Inferior parietal cortex (tissue), 1 donor: ENCODE measurements at regions not wholly inside any gene's neighbourhood (a gene's known extent, or its start where the extent isn't known, plus 50 kb on each side); places are given as distances from the start of the nearest gene placed in this dataset.
"Not testable (repeated sequence)": the region's sequence is repeated elsewhere in the genome, so short reads cannot be mapped to it uniquely, and the experiment has no call there.

Source experiments
- DNase-seq: peaks from one replicate; pipeline ENCODE4 v3.0.0-alpha.2; 2016; ENCODE audit errors: extremely low spot score

DNA sequence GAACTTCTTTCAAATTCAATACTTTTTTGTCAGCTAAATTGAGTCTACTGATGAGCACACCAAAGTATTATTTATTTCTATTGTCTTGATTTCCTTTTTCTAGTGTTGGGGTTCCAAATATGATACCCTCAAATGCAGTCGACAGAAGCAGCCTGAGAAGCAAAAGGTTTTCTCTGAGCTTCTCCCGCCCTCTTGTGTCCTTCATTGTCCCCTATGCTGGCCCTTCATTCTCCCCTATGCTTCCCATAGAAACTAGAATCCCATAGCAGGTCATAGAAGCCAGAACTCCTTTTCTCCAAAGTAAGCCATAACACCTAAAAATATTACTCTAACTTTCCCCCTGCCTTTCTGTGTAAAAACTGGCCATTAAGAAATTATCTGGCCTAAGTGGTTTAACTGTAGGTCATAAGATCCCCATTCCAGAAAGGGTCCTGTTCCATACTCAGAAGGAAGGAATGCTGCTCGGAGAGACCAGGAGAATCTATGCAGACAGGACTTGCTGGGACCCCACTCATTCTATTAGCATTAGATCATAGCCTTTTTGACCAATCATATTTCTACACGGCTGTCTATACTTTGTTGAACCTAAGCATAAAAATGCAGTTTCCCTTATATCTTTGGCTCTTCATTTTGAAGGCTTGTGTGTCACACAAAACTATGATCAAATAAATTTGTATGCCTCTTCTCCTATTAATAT is 764.6 kb upstream of the PKDCC start:
- no peak for DNase-seq

DNA sequence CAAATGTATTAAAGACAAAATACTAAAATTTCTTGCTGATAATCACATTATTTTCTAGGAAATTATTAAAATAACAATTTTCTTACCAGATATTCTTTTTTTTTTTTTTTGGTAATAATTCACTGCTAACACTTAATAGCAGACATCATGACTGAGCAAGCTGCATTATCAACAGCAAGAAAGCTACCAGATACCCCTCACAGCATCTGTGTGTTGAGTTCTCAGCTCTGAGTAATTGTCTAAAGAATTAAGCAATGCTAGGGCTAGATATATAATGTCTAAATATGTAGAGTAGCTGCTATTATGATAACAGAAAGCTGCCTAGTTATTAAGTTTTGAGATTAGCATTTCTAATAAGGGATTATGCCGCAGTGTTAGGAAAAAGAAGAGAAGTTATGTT is 754.3 kb upstream of the PKDCC start:
- no peak for DNase-seq

DNA sequence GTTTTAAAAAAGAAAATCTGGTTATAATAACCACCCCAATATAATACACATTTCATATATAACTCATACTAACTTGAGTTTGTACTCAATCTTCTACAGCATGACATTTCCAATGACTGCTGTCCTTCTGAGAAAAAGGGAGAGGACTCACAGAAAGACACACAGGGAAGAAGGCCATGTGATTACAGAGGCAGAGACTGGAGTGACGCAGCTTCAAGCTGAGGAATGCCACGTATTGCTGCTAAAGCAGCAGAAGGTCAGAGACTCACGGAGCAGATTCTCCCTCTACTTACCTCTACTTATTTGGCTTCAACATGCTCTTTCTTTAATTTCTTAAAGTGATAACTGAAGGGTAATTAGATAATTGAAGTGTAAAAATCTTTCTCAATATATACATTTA is 753.5 kb upstream of the PKDCC start:
- DNase-seq: peak; percentile 5

DNA sequence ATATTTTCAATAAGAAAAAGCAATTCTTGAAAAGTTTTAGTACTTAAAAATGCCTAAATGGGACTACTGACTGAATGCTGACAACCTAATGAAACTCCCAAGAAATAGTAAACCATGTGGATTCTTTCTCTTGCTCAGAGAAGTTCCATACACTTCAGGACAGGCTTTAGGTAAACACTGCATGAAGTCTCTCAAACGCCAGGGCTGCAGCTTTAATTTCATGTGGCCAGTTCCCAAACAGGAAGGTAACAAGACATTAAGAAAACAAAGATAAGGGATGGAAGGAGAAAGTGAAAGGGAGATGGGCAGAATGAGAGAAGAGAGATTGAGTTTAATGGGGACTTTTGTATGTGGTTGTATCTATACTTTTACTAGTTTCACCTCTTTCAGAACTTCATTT is 734.7 kb upstream of the PKDCC start:
- DNase-seq: no peak

DNA sequence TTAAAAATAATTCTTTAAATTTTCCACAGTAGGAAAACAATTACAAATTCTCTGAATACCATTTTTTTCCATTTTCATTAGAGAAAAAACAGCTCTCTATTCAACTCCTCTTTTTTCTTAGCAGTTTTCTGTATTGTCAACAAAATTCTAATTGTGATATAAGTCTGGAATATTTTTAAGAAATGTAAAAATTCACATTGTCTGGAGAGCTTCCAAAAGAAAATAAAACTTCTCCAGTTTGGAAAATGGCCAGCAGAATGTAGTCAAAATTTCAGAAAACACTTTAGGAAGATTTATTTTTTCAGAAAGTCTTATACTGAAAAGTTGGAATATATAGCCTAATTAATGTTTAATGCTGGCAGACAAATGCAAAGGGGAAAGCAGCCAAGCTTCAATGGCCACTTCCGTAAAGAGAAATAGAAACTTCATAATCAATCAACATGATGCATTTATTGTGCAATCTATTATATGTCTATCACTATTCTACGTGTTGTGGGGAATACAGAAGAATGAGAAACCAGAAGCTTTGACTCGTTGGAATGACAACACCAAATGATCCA is 733.2 kb upstream of the PKDCC start:
- DNase-seq: no peak

DNA sequence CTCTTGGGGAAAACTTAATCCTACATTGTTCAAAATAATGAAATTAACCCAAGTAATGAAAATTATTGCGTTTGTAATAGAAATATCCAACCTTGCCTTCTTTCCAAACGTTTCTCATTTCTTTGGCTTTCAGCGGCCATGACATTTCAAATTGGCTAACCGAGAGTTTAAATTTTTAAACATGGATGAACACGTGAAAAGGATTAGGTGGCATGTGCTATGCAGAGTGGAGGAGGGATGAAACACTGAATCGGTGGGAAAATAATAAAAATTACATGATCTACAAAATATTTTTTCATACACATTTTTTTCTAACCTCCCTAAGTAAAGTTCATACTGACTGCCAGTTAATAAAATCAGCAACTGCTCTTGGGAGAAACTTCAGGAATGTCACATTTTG is 728.4 kb upstream of the PKDCC start:
- DNase-seq: no peak

DNA sequence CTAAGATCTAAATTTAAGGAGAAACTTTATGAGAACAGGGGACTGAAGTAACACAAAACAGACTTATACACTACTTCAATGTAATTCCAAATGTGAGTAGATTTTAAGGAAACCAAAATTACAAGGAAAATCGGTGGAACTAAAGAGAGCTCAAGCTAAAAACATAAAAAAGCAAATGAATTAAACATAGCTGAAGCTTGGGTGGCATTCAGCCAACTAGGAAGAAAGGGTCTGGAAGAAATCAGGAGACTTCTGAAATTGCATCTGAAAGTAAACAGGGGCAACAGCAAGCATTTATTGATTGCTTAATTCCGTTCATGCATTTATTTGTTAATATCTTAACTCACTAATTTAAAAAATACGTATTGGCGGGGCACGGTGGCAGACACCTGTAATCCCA is 727.3 kb upstream of the PKDCC start:
- no peak for DNase-seq

DNA sequence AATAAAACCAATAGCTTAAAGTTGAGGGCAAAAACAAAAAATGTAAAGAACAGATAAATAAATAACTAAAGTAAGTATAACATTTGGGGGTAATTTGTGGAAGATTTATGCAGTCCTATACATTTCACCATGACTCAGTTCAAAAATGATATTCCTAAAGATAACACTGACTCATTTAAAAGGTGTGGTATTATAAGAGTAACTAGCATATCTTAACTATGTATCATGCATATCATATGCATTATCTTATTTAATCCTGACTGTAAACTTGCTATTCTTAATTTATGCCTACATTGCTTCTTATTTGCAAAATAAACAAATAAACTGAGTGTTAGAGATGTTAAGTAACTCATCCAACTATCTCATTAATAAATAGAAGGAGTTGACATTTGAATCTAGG is 726.5 kb upstream of the PKDCC start:
- DNase-seq: no peak

DNA sequence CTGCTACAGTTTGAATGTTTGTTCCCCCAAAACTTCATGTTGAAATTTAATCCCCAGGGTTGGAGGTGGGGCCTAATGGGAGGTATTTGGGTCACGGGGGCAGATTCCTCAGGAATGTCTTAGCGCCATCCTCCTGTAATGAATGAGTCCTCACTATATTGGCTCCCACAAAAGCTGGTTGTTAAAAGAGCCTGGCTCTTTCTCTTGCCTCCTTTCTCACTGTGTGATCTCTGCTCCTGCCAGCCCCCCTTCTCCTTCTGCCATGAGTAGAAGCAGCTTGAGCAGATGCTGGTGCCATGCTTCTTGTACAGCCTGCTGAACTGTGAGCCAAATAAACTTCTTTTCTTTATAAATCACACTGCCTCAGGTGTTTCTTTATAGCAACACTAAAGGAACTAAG is 721.0 kb upstream of the PKDCC start:
- DNase-seq: no peak

DNA sequence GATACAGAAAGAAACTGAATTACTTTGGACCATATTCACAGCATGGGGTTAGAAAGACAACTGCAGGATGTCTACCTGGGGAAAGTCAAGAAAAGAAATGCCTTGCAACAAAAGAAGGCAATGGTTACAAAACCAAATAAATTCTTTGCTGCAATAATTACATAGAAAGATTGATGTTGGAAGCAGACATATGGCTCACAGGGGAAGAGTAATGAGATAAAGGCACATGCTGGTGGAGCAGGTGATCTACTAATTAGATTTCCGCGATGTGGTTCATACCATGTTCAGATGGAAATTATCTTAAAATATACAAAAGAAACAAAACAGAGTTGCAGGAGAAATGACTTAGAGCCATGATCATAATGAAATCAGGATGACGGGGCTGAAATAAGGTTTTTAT is 718.8 kb upstream of the PKDCC start:
- DNase-seq: no peak

DNA sequence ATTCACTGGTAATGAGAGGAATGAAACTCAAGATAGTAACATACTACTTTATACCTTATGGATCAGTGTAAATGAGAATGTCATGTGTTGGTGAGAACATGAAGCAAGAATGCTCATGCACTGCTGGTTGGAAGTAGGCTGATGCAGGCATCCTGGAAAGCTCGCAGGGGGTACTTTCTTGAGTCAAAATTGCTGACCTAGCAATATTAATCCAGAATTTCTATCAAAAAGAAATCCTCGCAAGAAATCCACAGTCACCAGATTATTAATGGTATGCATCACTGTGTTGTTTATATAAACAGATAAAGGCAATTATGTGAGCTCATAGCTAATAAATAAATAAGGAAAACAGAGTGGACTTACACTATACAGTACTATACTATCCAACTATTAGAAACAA is 713.7 kb upstream of the PKDCC start:
- DNase-seq: no peak

DNA sequence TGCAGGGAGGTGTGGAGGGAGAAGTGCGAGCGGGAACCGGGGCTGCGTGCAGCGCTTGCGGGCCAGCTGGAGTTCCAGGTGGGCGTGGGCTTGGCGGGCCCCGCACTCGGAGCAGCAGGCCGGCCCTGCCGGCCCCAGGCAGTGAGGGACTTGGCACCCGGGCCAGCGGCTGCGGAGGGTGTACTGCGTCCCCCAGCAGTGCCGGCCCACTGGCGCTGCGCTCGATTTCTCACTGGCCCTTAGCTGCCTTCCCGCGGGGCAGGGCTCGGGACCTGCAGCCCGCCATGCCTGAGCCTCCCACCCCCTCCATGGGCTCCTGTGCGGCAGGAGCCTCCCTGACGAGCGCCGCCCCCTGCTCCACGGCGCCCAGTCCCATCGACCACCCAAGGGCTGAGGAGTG is 712.2 kb upstream of the PKDCC start:
- not testable (repeated sequence) for DNase-seq

DNA sequence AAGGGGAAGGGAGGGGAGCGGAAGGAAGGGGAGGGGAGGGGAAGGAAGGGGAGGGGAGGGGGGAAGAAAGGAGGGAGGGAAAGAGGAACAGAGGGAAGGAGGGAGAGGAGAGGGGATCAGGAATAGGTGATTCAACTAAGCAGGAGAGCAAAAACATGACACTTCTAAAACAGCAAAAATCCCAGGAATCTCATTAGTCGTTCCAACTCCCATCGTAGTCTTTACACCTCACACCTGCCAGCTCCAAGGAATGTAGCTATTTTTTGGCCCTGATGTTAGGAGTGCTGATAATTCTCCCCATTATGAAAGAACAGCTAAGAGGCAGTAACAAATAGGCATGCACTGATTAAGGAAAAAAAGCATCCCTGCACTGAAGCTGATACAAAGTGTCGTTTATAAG is 709.9 kb upstream of the PKDCC start:
- no peak for DNase-seq

DNA sequence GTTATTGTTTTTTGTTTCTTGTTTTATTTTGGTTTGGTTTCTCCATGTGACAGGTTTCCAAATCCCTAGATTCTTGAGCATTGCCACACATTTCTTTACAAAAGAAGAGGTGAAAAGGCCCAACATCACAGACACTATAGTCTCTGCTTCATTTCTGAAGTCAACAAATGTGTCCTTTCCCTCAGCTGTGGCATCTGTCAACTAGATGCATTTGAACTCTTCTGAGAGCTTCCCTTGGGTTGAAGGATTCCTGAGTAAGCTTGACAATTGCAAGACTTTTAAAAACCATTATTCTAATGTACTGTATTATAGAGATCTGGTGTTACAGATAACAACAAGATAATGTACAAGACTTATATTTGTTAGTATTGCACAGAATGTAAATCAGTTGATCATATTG is 703.3 kb upstream of the PKDCC start:
- no peak for DNase-seq

DNA sequence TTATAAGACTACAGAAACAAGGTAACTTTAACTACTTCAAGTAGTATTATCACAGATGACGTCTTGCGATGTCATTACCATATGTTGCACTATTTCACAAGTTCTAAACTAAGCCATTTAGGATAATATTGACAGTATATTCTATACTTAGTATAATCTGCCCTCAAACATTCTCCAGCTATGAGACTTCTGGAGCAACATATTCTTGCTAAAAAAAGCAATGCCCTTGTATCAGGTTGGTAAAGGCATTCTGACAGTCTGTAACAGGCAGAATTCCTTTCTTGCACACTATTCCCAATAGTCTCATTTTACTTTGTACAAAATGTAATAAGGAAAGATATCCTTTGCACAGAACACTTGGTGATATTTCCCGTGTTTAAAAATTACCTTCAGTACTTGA is 694.8 kb upstream of the PKDCC start:
- no peak for DNase-seq

DNA sequence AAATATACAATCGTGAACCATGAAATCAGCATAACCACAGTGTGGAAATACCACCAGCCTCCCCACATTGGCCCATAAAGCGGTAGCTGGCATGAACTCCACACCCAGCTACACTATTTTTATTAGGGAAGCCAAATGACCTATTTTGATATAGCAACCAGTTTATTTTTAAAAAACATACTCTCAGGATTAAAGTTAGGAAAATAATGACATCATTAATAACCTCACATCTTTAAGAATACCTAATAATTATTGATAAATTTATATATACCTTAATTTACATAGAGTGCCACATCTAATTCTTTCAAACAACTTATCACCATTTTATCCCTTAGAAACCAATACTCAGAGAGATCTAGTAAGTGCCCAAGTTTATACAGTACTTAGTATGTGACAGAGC is 692.0 kb upstream of the PKDCC start:
- DNase-seq: no peak

DNA sequence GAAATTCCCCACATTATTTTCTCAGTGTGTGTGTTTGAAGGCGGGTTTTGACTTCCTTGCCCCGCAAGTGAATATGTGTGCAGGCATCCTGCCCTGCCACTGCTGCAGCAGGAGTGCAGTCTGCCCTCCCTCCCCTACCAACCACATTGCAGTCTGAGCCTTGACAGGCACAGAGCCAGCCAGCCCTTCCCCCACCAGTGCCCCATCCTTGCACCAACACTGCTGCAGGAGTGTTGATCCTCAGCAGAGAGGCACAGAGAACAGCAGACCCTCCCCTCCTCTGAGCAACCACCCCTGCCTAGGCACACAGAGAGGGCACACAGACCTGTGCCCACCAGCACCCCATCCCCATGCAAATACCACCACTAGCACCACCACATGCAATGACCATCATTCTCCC is 683.0 kb upstream of the PKDCC start:
- DNase-seq: no peak

DNA sequence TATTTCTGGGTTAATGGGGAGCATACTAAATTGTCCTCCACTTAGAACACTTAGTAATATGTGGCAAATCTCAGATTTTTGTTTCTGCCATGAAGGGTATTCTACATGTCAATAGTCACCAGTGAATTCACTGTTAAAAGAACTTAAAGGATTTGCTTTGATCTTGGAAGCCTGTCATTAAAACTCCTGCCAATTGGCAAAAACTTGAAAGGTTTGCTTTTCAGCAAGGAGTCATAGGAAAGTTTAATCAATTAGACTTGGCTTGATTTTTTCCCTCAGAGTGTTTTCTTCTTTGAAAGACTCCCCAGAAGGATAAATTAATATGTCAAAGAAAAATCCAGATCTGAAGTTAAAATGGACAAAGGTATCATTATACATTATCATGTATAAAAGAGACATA is 671.9 kb upstream of the PKDCC start:
- no peak for DNase-seq

DNA sequence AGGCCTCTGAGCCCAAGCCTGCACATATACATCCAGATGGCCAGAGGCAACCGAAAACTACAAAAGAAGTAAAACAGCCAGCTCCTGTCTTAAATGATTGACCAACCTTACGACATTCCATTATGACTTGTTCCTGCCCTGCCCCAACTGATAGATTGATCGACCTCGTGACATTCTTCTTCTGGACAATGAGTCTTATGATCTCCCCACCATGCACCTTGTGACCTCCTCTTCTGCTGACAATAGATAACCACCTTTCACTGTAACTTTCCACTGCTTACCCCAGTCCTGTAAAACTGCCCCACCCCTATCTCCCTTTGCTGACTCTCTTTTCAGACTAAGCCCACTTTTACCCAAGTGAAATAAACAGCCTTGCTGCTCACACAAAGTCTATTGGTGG is 670.0 kb upstream of the PKDCC start:
- DNase-seq: no peak

DNA sequence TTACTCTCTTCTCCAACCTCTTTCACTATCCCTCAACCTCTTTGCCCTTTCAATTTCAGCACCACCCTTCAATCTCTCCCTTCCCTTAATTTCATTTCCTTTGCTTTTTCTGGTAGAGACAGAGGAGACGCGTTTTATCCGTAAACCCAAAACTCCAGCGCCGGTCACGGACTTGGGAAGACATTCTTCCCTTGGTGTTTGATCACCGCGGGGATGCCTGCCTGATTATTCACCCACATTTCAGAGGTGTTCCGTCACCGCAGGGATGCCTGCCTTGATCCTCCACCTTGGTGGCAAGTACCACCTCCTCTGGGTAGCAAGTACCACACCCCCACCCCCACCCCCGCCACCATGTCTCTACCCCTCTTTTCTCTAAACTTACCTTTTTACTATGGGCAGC is 669.4 kb upstream of the PKDCC start:
- no peak for DNase-seq

DNA sequence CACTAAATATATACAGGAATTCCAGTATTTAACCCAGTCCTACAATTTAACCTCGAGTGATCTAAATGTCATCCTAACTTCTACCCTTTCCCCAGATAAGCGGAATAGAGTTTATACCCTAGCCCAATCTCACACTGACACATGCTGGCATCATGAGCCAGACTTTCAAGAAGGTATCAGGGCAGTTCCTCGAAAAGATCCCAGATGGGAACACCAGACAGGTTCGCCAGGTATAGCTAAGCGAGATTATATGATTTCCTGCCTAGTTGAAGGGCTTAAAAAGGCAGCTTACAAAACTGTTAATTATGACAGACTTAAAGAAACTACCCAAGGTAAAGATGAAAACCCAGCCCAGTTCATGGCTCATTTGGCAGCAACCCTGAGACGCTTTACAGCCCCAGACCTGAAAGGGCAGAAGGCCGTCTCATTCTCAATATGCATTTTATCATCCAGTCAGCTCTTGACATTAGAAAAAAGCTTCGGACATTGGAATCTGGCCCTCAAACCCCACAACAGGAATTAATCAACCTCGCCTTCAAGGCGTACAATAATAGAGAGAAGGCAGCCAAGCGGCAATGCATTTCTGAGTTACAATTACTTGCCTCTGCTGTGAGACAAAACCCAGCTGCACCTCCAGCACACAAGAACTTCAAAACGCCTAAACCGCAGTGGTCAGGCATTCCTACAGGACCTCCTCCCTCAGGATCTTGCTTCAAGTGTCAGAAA is 668.2 kb upstream of the PKDCC start:
- no peak for DNase-seq

DNA sequence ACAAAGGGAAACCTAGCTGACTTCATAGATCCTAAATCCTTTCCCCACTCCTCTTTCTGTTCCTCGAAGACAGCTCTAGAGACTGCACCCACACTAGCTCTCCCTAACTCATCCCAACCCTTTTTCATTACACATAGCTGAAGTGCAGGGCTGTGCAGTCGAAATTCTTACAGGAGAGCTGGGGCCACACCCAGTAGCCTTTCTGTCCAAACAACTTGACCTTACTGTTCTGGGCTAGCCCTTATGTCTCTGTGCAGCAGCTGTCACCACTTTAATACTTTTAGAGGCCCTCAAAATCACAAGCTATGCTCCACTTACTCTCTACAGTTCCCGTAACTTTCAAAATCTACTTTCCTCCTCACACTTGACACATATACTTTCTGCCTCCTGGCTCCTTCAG is 666.1 kb upstream of the PKDCC start:
- DNase-seq: no peak

DNA sequence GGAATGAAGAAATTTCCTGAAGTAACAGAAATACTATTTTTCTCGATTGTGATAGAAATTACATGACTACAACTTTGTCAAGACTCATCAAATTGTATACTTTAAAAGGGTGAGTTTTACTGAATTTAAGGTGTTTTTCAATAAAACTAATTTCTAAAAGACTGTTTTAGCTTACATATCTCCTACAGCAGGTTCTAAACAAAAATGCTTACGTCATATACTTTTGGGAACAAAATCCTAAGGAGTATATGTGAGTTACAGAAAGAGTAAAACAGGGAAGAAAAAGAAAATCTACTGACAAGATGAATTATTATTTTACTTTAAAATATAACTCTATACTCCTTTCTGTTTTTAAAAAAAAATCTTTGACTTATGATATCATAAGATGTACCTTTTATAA is 660.3 kb upstream of the PKDCC start:
- DNase-seq: no peak

DNA sequence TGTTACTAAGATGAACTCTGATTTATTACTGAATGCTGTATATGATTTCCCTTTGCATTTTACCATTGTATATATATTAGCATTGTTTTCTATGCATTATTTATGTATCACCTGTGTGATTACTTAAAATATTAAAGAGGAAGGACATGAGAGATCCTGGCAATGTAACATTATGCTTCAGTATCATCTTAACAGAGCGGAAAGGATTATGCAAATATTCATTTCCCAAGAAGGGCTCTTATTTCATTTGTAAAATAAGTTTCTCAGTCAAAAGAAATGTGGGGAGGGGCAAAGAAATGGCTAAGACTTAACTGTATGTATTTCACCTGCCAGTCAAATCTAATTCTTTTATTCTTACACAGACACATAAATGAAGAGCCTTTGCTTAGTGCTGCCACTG is 654.2 kb upstream of the PKDCC start:
- DNase-seq: no peak
